Mammary epithelial cell (primary cell): ENCODE measurements at regions not wholly inside any gene's neighbourhood (a gene's known extent, or its start where the extent isn't known, plus 50 kb on each side); places are given as distances from the start of the nearest gene placed in this dataset.

Experiments used
- EZH2 ChIP-seq: IDR thresholded peaks from 2 replicates; pipeline ENCODE4 v1.6.1; 2012; ENCODE audit warnings: low read length, inconsistent platforms, borderline replicate concordance
- TF ChIP-seq, protein P1 (sequence below), 2 donors: IDR thresholded peaks in 1 of 2; conservative IDR thresholded peaks in 1 of 2; 2 replicates each; pipeline ENCODE4 v1.5.1; 2011 to 2012; ENCODE audit warnings: inconsistent platforms in 2 of 2, low read length in 2 of 2, mild to moderate bottlenecking in 2 of 2, control low read depth in 1 of 2, low read depth in 1 of 2; ENCODE audit not compliant: insufficient read depth in 1 of 2; ENCODE audit errors: extremely low read depth in 1 of 2

DNA sequence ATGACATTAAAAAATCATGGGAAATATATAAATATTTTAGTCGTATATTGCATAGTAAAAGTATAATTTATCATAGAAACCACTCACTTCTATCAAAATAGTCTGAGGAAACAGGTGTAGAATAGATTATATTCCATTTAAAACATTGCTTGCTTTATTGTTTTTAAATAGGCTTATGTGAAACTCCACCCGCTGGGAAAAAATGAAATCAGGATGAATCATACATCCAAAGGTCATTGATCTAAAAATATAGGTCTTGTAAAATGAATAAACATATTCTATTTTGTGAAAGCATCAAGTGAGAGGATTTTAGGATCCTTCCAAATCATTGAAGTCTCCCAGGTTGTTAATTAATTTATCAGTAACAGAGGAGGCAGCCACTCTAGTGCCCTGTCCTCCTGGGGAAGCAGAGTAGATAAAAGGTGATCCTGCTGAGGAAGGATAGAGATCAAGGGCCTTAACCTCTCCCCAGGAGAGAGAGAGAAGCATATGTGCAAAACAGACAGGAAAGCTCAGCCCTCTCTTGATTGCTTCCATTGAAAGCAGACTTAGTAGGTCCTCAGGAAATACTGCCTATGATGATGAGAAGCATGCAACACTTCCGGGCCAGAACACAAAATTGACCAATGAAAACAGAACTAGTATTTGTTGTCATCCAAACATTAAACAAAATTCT, 96.8 kb upstream of the MAP9 start:
- TF ChIP-seq, protein P1, sequence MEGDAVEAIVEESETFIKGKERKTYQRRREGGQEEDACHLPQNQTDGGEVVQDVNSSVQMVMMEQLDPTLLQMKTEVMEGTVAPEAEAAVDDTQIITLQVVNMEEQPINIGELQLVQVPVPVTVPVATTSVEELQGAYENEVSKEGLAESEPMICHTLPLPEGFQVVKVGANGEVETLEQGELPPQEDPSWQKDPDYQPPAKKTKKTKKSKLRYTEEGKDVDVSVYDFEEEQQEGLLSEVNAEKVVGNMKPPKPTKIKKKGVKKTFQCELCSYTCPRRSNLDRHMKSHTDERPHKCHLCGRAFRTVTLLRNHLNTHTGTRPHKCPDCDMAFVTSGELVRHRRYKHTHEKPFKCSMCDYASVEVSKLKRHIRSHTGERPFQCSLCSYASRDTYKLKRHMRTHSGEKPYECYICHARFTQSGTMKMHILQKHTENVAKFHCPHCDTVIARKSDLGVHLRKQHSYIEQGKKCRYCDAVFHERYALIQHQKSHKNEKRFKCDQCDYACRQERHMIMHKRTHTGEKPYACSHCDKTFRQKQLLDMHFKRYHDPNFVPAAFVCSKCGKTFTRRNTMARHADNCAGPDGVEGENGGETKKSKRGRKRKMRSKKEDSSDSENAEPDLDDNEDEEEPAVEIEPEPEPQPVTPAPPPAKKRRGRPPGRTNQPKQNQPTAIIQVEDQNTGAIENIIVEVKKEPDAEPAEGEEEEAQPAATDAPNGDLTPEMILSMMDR (conservative IDR thresholded peaks at IDR 0.05 in 1 of 2, IDR thresholded peaks at IDR 0.05 in 1 of 2; ENCODE audit: extremely low read depth in 1 of 2, insufficient read depth in 1 of 2, low read depth in 1 of 2, low read length in 2 of 2), result no peak
- TF ChIP-seq EZH2, result no peak
